ENCODE measurements at regions not wholly inside any gene's neighbourhood (a gene's known extent, or its start where the extent isn't known, plus 50 kb on each side); places are given as distances from the start of the nearest gene placed in this dataset.

- no peaks in the 10 kb centered on the region for H3K27me3 ChIP-seq (ENCODE audit: insufficient read depth, low read length)
- Mint-ChIP-seq H3K27ac (no peak overlapping the region), H3K36me3 (no peaks in the 10 kb centered on the region), H3K27me3 (peaks cover 0 to 2% of the 10 kb centered on the region in 2 donors), H3K4me3 (no peak overlapping the region), H3K4me1 (peaks cover 0 to 4% (median 2%) of the 10 kb centered on the region in 4 donors), H3K9me3 (peaks cover 0 to 5% (median 0%) of the 10 kb centered on the region in 8 donors)
- no peaks in the 10 kb centered on the region for H3K9me3 ChIP-seq (ENCODE audit: control insufficient read depth in 1 of 2, low read length in 2 of 2)
- intact Hi-C loops (cut with micrococcal nuclease): no loop called here
- no peak overlapping the region for H3K27ac ChIP-seq (ENCODE audit: low read depth, low read length)
- no peak for DNase-seq
- no peak overlapping the region for H3K4me3 ChIP-seq (ENCODE audit: low read length in 2 of 2)
- ChIA-PET CTCF (ENCODE audit: partially characterized antibody) (no interaction called here), POLR2A (ENCODE audit: partially characterized antibody) (no interaction called here)
- no peaks in the 10 kb centered on the region for H3K4me1 ChIP-seq (ENCODE audit: insufficient read depth, low read length)
- no peaks in the 10 kb centered on the region for H3K36me3 ChIP-seq (ENCODE audit: insufficient read depth, low read length)
These were observed 156.6 kb upstream of the SLC24A5 start for GRCh38 chr15:47964229-47964628.

GRCh38 chr15:47965297-47965696, 155.5 kb upstream of the SLC24A5 start:
- Mint-ChIP-seq H3K27ac (no peak overlapping the region), H3K9me3 (peaks cover 0 to 5% (median 0%) of the 10 kb centered on the region in 8 donors), H3K4me1 (peaks cover 0 to 4% (median 2%) of the 10 kb centered on the region in 4 donors), H3K36me3 (no peaks in the 10 kb centered on the region), H3K27me3 (peaks cover 0 to 2% of the 10 kb centered on the region in 2 donors), H3K4me3 (no peak overlapping the region)
- no peaks in the 10 kb centered on the region for H3K4me1 ChIP-seq (ENCODE audit: insufficient read depth, low read length)
- no peak overlapping the region for H3K4me3 ChIP-seq (ENCODE audit: low read length in 2 of 2)
- POLR2A ChIA-PET (ENCODE audit: partially characterized antibody): no interaction called here
- H3K27ac ChIP-seq (ENCODE audit: low read depth, low read length): no peak overlapping the region
- no peaks in the 10 kb centered on the region for H3K36me3 ChIP-seq (ENCODE audit: insufficient read depth, low read length)
- H3K9me3 ChIP-seq (ENCODE audit: control insufficient read depth in 1 of 2, low read length in 2 of 2): no peaks in the 10 kb centered on the region
- DNase-seq: no peak
- no peaks in the 10 kb centered on the region for H3K27me3 ChIP-seq (ENCODE audit: insufficient read depth, low read length)
- CTCF ChIA-PET (ENCODE audit: partially characterized antibody): no interaction called here
- intact Hi-C loops (cut with micrococcal nuclease): no loop called here

- Histone ChIP-seq H3K36me3 (ENCODE audit: insufficient read depth, low read length) (no peaks in the 10 kb centered on the region), H3K4me3 (ENCODE audit: low read length in 2 of 2) (no peak overlapping the region), H3K4me1 (ENCODE audit: insufficient read depth, low read length) (no peaks in the 10 kb centered on the region), H3K27me3 (ENCODE audit: insufficient read depth, low read length) (no peaks in the 10 kb centered on the region), H3K27ac (ENCODE audit: low read depth, low read length) (no peak overlapping the region), H3K9me3 (ENCODE audit: control insufficient read depth in 1 of 2, low read length in 2 of 2) (no peaks in the 10 kb centered on the region)
- POLR2A ChIA-PET (ENCODE audit: partially characterized antibody): no interaction called here
- Mint-ChIP-seq H3K27ac (no peak overlapping the region), H3K4me1 (no peaks in the 10 kb centered on the region), H3K9me3 (peaks cover 0 to 2% (median 0%) of the 10 kb centered on the region in 8 donors), H3K27me3 (no peaks in the 10 kb centered on the region), H3K4me3 (no peak overlapping the region), H3K36me3 (no peaks in the 10 kb centered on the region)
- intact Hi-C loops (cut with micrococcal nuclease): no loop called here
- CTCF ChIA-PET (ENCODE audit: partially characterized antibody): no interaction called here
- no peak for DNase-seq
These were observed 152.2 kb upstream of the SLC24A5 start for GRCh38 chr15:47968593-47968992.

GRCh38 chr15:47971637-47972036, 149.2 kb upstream of the SLC24A5 start:
- no peaks in the 10 kb centered on the region for H3K36me3 Mint-ChIP-seq
- H3K4me3 ChIP-seq (ENCODE audit: low read length in 2 of 2): no peak overlapping the region
- no peaks in the 10 kb centered on the region for H3K9me3 Mint-ChIP-seq
- no peaks in the 10 kb centered on the region for H3K36me3 ChIP-seq (ENCODE audit: insufficient read depth, low read length)
- intact Hi-C loops (cut with micrococcal nuclease): no loop called here
- CTCF ChIA-PET (ENCODE audit: partially characterized antibody): no interaction called here
- DNase-seq: no peak
- POLR2A ChIA-PET (ENCODE audit: partially characterized antibody): no interaction called here
- no peak overlapping the region for H3K27ac Mint-ChIP-seq
- no peaks in the 10 kb centered on the region for H3K9me3 ChIP-seq (ENCODE audit: control insufficient read depth in 1 of 2, low read length in 2 of 2)
- H3K27ac ChIP-seq (ENCODE audit: low read depth, low read length): no peak overlapping the region
- no peaks in the 10 kb centered on the region for H3K4me1 Mint-ChIP-seq
- no peak overlapping the region for H3K4me3 Mint-ChIP-seq
- H3K27me3 Mint-ChIP-seq: no peaks in the 10 kb centered on the region
- H3K27me3 ChIP-seq (ENCODE audit: insufficient read depth, low read length): no peaks in the 10 kb centered on the region
- H3K4me1 ChIP-seq (ENCODE audit: insufficient read depth, low read length): no peaks in the 10 kb centered on the region

GRCh38 chr15:47972738-47973137, 148.1 kb upstream of the SLC24A5 start:
- intact Hi-C loops (cut with micrococcal nuclease): no loop called here
- H3K36me3 Mint-ChIP-seq: no peaks in the 10 kb centered on the region
- no peak overlapping the region for H3K4me3 ChIP-seq (ENCODE audit: low read length in 2 of 2)
- ChIA-PET CTCF (ENCODE audit: partially characterized antibody) (no interaction called here), POLR2A (ENCODE audit: partially characterized antibody) (no interaction called here)
- no peak for DNase-seq
- no peaks in the 10 kb centered on the region for H3K27me3 ChIP-seq (ENCODE audit: insufficient read depth, low read length)
- no peak overlapping the region for H3K27ac Mint-ChIP-seq
- H3K36me3 ChIP-seq (ENCODE audit: insufficient read depth, low read length): no peaks in the 10 kb centered on the region
- no peaks in the 10 kb centered on the region for H3K9me3 ChIP-seq (ENCODE audit: control insufficient read depth in 1 of 2, low read length in 2 of 2)
- H3K4me1 Mint-ChIP-seq: no peaks in the 10 kb centered on the region
- H3K4me3 Mint-ChIP-seq: no peak overlapping the region
- H3K27ac ChIP-seq (ENCODE audit: low read depth, low read length): no peak overlapping the region
- no peaks in the 10 kb centered on the region for H3K27me3 Mint-ChIP-seq
- no peaks in the 10 kb centered on the region for H3K9me3 Mint-ChIP-seq
- H3K4me1 ChIP-seq (ENCODE audit: insufficient read depth, low read length): no peaks in the 10 kb centered on the region

- Mint-ChIP-seq H3K36me3 (no peaks in the 10 kb centered on the region), H3K27me3 (no peaks in the 10 kb centered on the region), H3K4me3 (no peak overlapping the region), H3K9me3 (peaks cover 0 to 5% (median 0%) of the 10 kb centered on the region in 8 donors), H3K27ac (no peak overlapping the region), H3K4me1 (no peaks in the 10 kb centered on the region)
- no peaks in the 10 kb centered on the region for H3K27me3 ChIP-seq (ENCODE audit: insufficient read depth, low read length)
- intact Hi-C loops (cut with micrococcal nuclease): no loop called here
- H3K4me3 ChIP-seq (ENCODE audit: low read length in 2 of 2): no peak overlapping the region
- H3K4me1 ChIP-seq (ENCODE audit: insufficient read depth, low read length): no peaks in the 10 kb centered on the region
- no peaks in the 10 kb centered on the region for H3K36me3 ChIP-seq (ENCODE audit: insufficient read depth, low read length)
- H3K9me3 ChIP-seq (ENCODE audit: control insufficient read depth in 1 of 2, low read length in 2 of 2): no peaks in the 10 kb centered on the region
- no peak for DNase-seq
- no peak overlapping the region for H3K27ac ChIP-seq (ENCODE audit: low read depth, low read length)
- ChIA-PET POLR2A (ENCODE audit: partially characterized antibody) (no interaction called here), CTCF (ENCODE audit: partially characterized antibody) (no interaction called here)
These were observed 146.1 kb upstream of the SLC24A5 start for GRCh38 chr15:47974724-47975123.

GRCh38 chr15:47975427-47975826, 145.4 kb upstream of the SLC24A5 start:
- no peaks in the 10 kb centered on the region for H3K36me3 Mint-ChIP-seq
- H3K27ac Mint-ChIP-seq: no peak overlapping the region
- POLR2A ChIA-PET (ENCODE audit: partially characterized antibody): no interaction called here
- H3K4me1 ChIP-seq (ENCODE audit: insufficient read depth, low read length): no peaks in the 10 kb centered on the region
- peaks cover 0 to 5% (median 0%) of the 10 kb centered on the region in 8 donors for H3K9me3 Mint-ChIP-seq
- H3K4me3 Mint-ChIP-seq: no peak overlapping the region
- H3K4me3 ChIP-seq (ENCODE audit: low read length in 2 of 2): no peak overlapping the region
- no peak overlapping the region for H3K27ac ChIP-seq (ENCODE audit: low read depth, low read length)
- CTCF ChIA-PET (ENCODE audit: partially characterized antibody): interaction anchor here (1.1 kb wide), 1 partner anchor 9 kb away, joined by 3 read pairs; no protein-coding TSS in a partner anchor
- no peak for DNase-seq
- no peaks in the 10 kb centered on the region for H3K4me1 Mint-ChIP-seq
- H3K9me3 ChIP-seq (ENCODE audit: control insufficient read depth in 1 of 2, low read length in 2 of 2): no peaks in the 10 kb centered on the region
- H3K27me3 Mint-ChIP-seq: no peaks in the 10 kb centered on the region
- intact Hi-C loops (cut with micrococcal nuclease): no loop called here
- no peaks in the 10 kb centered on the region for H3K36me3 ChIP-seq (ENCODE audit: insufficient read depth, low read length)
- no peaks in the 10 kb centered on the region for H3K27me3 ChIP-seq (ENCODE audit: insufficient read depth, low read length)

GRCh38 chr15:47983533-47983932, 137.3 kb upstream of the SLC24A5 start:
- peaks cover 0 to 3% (median 0%) of the 10 kb centered on the region in 8 donors for H3K9me3 Mint-ChIP-seq
- H3K27ac Mint-ChIP-seq: no peak overlapping the region
- CTCF ChIA-PET (ENCODE audit: partially characterized antibody): interaction anchor here (1.3 kb wide), 1 partner anchor 8 kb away, joined by 3 read pairs; no protein-coding TSS in a partner anchor
- no peak for DNase-seq
- H3K36me3 Mint-ChIP-seq: no peaks in the 10 kb centered on the region
- Histone ChIP-seq H3K4me1 (ENCODE audit: insufficient read depth, low read length) (no peaks in the 10 kb centered on the region), H3K27me3 (ENCODE audit: insufficient read depth, low read length) (no peaks in the 10 kb centered on the region), H3K9me3 (ENCODE audit: control insufficient read depth in 1 of 2, low read length in 2 of 2) (no peaks in the 10 kb centered on the region), H3K27ac (ENCODE audit: low read depth, low read length) (no peak overlapping the region), H3K36me3 (ENCODE audit: insufficient read depth, low read length) (no peaks in the 10 kb centered on the region), H3K4me3 (ENCODE audit: low read length in 2 of 2) (no peak overlapping the region)
- H3K27me3 Mint-ChIP-seq: peaks cover 0 to 3% of the 10 kb centered on the region in 2 donors
- intact Hi-C loops (cut with micrococcal nuclease): no loop called here
- no peaks in the 10 kb centered on the region for H3K4me1 Mint-ChIP-seq
- POLR2A ChIA-PET (ENCODE audit: partially characterized antibody): no interaction called here
- no peak overlapping the region for H3K4me3 Mint-ChIP-seq
